GM12874 (cell line): ENCODE measurements at regions not wholly inside any gene's neighbourhood (a gene's known extent, or its start where the extent isn't known, plus 50 kb on each side); places are given as distances from the start of the nearest gene placed in this dataset.

Experiments
- CTCF ChIP-seq: IDR thresholded peaks from 2 replicates; pipeline ENCODE4 v1.5.1; 2011; ENCODE audit warnings: low read depth, mild to moderate bottlenecking, control low read depth, low read length, moderate library complexity; ENCODE audit not compliant: insufficient read depth

- no peak for TF ChIP-seq CTCF
Observed at GRCh38 chr17:79152110-79152509, 77.5 kb downstream of the ENGASE start.

- TF ChIP-seq CTCF, result no peak
Observed at GRCh38 chr17:79150799-79151198, 76.2 kb downstream of the ENGASE start.

GRCh38 chr17:79150035-79150733 is 75.6 kb downstream of the ENGASE start:
- no peak for TF ChIP-seq CTCF

GRCh38 chr17:79148584-79148983 is 74.0 kb downstream of the ENGASE start:
- no peak for TF ChIP-seq CTCF

GRCh38 chr17:79147746-79148506 is 73.3 kb downstream of the ENGASE start:
- no peak for TF ChIP-seq CTCF

- TF ChIP-seq CTCF, result no peak
Observed at GRCh38 chr17:79146562-79146961, 71.9 kb downstream of the ENGASE start.

GRCh38 chr17:79145548-79145947 is 70.9 kb downstream of the ENGASE start:
- TF ChIP-seq CTCF, result no peak
